ENCODE measurements at regions not wholly inside any gene's neighbourhood (a gene's known extent, or its start where the extent isn't known, plus 50 kb on each side); places are given as distances from the start of the nearest gene placed in this dataset.

DNA sequence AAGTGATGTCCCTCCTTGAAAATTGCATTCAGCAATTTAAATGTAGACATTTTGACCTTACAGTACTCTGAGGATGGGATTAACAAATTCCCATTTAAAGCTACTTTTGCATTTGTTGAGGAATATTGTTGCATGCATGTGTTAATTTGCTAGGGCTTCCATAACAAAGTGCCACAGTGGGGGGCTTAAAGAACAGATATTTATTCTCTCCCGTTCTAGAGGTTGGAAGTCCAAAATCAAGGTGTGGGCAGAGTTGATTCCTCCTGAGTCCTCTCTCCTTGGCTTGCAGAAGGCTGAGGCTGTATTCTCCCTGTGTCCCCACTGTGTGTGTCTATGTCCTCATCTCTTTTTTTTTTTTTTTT is 51.8 kb upstream of the CDK20 start:
- H3K9me2 ChIP-seq (replicated peaks; ENCODE audit: low read length): no peaks in the 10 kb centered on the region
- no peak overlapping the region for H2AFZ ChIP-seq (ENCODE audit: low read length)
- H3F3A ChIP-seq (ENCODE audit: low read length, unreplicated experiment): no peaks in the 10 kb centered on the region
- no peak overlapping the region for H3K27ac ChIP-seq (ENCODE audit: low read length)
- intact Hi-C loops (cut with micrococcal nuclease): no loop called here
- no peak overlapping the region for H3K9ac ChIP-seq (ENCODE audit: low read length)
- H3K9me3 ChIP-seq (ENCODE audit: low read length): no peaks in the 10 kb centered on the region
- BruUV-seq (replicated peaks): no TSS peak
- H4K20me1 ChIP-seq (ENCODE audit: low read length): no peaks in the 10 kb centered on the region
- no peak for DNase-seq
- no peak overlapping the region for H3K4me3 ChIP-seq (ENCODE audit: low read length)
- H3K4me1 ChIP-seq (ENCODE audit: insufficient read depth, low read length): no peaks in the 10 kb centered on the region
- ChIA-PET POLR2A (ENCODE audit: unreplicated experiment) (no interaction called here), CTCF (no interaction called here)
- no peak overlapping the region for H3K4me2 ChIP-seq (ENCODE audit: low read length)
- ATAC-seq: no peak
- H3K36me3 ChIP-seq (ENCODE audit: low read depth, low read length): no peaks in the 10 kb centered on the region
- TF ChIP-seq, protein P1, sequence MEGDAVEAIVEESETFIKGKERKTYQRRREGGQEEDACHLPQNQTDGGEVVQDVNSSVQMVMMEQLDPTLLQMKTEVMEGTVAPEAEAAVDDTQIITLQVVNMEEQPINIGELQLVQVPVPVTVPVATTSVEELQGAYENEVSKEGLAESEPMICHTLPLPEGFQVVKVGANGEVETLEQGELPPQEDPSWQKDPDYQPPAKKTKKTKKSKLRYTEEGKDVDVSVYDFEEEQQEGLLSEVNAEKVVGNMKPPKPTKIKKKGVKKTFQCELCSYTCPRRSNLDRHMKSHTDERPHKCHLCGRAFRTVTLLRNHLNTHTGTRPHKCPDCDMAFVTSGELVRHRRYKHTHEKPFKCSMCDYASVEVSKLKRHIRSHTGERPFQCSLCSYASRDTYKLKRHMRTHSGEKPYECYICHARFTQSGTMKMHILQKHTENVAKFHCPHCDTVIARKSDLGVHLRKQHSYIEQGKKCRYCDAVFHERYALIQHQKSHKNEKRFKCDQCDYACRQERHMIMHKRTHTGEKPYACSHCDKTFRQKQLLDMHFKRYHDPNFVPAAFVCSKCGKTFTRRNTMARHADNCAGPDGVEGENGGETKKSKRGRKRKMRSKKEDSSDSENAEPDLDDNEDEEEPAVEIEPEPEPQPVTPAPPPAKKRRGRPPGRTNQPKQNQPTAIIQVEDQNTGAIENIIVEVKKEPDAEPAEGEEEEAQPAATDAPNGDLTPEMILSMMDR (conservative IDR thresholded peaks at IDR 0.05; ENCODE audit: low read depth, low read length): no peak
- TF ChIP-seq EZH2phosphoT487 (IDR thresholded peaks at IDR 0.05; ENCODE audit: borderline replicate concordance, low read length): no peak
- TF ChIP-seq EZH2 (IDR thresholded peaks at IDR 0.05; ENCODE audit: low read length, unreplicated experiment): no peak
- H3K79me2 ChIP-seq (ENCODE audit: low read length): no peaks in the 10 kb centered on the region
- H3K27me3 ChIP-seq (ENCODE audit: low read length): no peaks in the 10 kb centered on the region

DNA sequence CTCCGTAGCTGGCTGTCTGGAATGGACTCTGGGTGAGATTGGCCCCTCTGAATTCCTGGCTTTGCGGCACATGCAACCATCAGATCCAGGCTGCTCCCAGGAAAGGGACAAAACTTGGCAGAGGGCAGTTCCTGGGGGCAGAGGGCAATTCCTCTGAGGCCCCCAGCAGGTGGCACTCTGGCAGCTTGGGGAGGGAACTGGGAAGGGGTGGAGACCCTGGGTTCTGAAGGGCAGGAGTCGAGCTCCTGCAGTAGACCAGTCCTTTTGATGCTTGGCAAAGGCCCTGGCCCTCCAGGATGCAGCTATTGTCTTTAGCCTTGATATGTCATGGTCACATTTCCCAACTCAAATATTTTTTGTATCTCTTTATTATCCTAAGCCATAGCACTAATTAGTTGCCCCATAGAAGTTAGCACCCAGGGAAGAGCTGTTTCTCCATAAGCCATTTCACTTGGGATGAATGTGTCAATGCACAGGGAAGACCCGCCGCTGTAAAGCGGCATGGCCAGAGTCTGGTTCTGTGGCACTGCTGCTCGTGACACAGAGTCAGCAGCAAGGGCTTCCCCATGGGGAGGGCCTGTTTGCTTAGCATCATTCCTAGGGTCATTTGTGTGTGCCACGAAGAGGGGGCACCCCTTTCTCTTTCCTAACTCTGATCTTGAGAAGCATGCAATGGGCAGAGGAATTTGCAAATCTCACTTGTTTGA is 51.2 kb upstream of the CDK20 start:
- Histone ChIP-seq H3K27me3 (ENCODE audit: low read length) (no peaks in the 10 kb centered on the region), H3K4me2 (ENCODE audit: low read length) (no peak overlapping the region), H3K4me1 (ENCODE audit: insufficient read depth, low read length) (no peaks in the 10 kb centered on the region), H2AFZ (ENCODE audit: low read length) (no peak overlapping the region), H3K36me3 (ENCODE audit: low read depth, low read length) (no peaks in the 10 kb centered on the region), H3K9me2 (replicated peaks; ENCODE audit: low read length) (no peaks in the 10 kb centered on the region), H3K27ac (ENCODE audit: low read length) (no peak overlapping the region), H3K9me3 (ENCODE audit: low read length) (no peaks in the 10 kb centered on the region), H4K20me1 (ENCODE audit: low read length) (no peaks in the 10 kb centered on the region), H3F3A (ENCODE audit: low read length, unreplicated experiment) (no peaks in the 10 kb centered on the region), H3K79me2 (ENCODE audit: low read length) (no peaks in the 10 kb centered on the region), H3K4me3 (ENCODE audit: low read length) (no peak overlapping the region), H3K9ac (ENCODE audit: low read length) (no peak overlapping the region)
- intact Hi-C loops (cut with micrococcal nuclease): no loop called here
- no peak for ATAC-seq
- CTCF ChIA-PET: no interaction called here
- DNase-seq: no peak
- BruUV-seq (replicated peaks): no TSS peak
- POLR2A ChIA-PET (ENCODE audit: unreplicated experiment): no interaction called here
- TF ChIP-seq, protein P1 (conservative IDR thresholded peaks at IDR 0.05; ENCODE audit: low read depth, low read length): peak; percentile 24; the same call in 1 of the 2 replicates
- no peak for TF ChIP-seq EZH2phosphoT487 (IDR thresholded peaks at IDR 0.05; ENCODE audit: borderline replicate concordance, low read length)

GRCh38 chr9:88024896-88025295 is 50.6 kb upstream of the CDK20 start:
- no peak overlapping the region for H3K4me3 ChIP-seq (ENCODE audit: low read length)
- no peak overlapping the region for H2AFZ ChIP-seq (ENCODE audit: low read length)
- no peak overlapping the region for H3K4me2 ChIP-seq (ENCODE audit: low read length)
- ChIA-PET POLR2A (ENCODE audit: unreplicated experiment) (no interaction called here), CTCF (no interaction called here)
- intact Hi-C loops (cut with micrococcal nuclease): no loop called here
- H3K4me1 ChIP-seq (ENCODE audit: insufficient read depth, low read length): no peaks in the 10 kb centered on the region
- no peaks in the 10 kb centered on the region for H3K9me2 ChIP-seq (replicated peaks; ENCODE audit: low read length)
- DNase-seq: no peak
- no peaks in the 10 kb centered on the region for H4K20me1 ChIP-seq (ENCODE audit: low read length)
- H3K27ac ChIP-seq (ENCODE audit: low read length): no peak overlapping the region
- no peaks in the 10 kb centered on the region for H3F3A ChIP-seq (ENCODE audit: low read length, unreplicated experiment)
- no peaks in the 10 kb centered on the region for H3K27me3 ChIP-seq (ENCODE audit: low read length)
- TF ChIP-seq EZH2 (IDR thresholded peaks at IDR 0.05; ENCODE audit: low read length, unreplicated experiment): no peak
- no peak for TF ChIP-seq EZH2phosphoT487 (IDR thresholded peaks at IDR 0.05; ENCODE audit: borderline replicate concordance, low read length)
- TF ChIP-seq, protein P1 (conservative IDR thresholded peaks at IDR 0.05; ENCODE audit: low read depth, low read length): no peak
- no peaks in the 10 kb centered on the region for H3K79me2 ChIP-seq (ENCODE audit: low read length)
- ATAC-seq: no peak
- H3K36me3 ChIP-seq (ENCODE audit: low read depth, low read length): no peaks in the 10 kb centered on the region
- no peak overlapping the region for H3K9ac ChIP-seq (ENCODE audit: low read length)
- no peaks in the 10 kb centered on the region for H3K9me3 ChIP-seq (ENCODE audit: low read length)
- BruUV-seq (replicated peaks): no TSS peak

Data from PC-3 (cell line).